ENCODE measurements at regions not wholly inside any gene's neighbourhood (a gene's known extent, or its start where the extent isn't known, plus 50 kb on each side); places are given as distances from the start of the nearest gene placed in this dataset.

DNA sequence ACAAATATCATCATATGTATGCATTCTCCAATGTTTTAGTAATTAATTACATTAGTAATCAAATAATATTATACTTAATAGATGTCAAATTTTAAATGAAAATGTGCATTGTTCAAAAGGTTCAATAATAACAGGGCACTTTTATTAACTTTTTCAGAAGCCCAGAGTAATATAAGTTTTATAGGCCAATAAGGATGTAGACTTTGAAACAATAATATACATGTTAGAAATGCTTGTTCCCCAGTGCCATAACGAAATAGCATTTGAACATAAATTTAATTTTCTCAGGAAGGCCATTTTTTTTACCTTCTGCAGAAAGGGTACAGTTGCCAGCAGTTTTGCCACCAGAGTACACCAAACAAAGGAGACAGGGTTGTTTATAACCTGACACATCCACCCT lies 1133.9 kb upstream of the LRRTM3 start:
- TF ChIP-seq, protein P1, sequence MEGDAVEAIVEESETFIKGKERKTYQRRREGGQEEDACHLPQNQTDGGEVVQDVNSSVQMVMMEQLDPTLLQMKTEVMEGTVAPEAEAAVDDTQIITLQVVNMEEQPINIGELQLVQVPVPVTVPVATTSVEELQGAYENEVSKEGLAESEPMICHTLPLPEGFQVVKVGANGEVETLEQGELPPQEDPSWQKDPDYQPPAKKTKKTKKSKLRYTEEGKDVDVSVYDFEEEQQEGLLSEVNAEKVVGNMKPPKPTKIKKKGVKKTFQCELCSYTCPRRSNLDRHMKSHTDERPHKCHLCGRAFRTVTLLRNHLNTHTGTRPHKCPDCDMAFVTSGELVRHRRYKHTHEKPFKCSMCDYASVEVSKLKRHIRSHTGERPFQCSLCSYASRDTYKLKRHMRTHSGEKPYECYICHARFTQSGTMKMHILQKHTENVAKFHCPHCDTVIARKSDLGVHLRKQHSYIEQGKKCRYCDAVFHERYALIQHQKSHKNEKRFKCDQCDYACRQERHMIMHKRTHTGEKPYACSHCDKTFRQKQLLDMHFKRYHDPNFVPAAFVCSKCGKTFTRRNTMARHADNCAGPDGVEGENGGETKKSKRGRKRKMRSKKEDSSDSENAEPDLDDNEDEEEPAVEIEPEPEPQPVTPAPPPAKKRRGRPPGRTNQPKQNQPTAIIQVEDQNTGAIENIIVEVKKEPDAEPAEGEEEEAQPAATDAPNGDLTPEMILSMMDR (IDR thresholded peaks at IDR 0.05; ENCODE audit: low read depth, low read length) = no peak
- TF ChIP-seq EZH2phosphoT487 (IDR thresholded peaks at IDR 0.05; ENCODE audit: low read depth) = no peak
